Occipital lobe (tissue), 1 donor: ENCODE measurements at regions not wholly inside any gene's neighbourhood (a gene's known extent, or its start where the extent isn't known, plus 50 kb on each side); places are given as distances from the start of the nearest gene placed in this dataset.

Experiments used
- DNase-seq: peaks from one replicate; lab custom pipeline; 2025; lab: John Stamatoyannopoulos, UW

DNA sequence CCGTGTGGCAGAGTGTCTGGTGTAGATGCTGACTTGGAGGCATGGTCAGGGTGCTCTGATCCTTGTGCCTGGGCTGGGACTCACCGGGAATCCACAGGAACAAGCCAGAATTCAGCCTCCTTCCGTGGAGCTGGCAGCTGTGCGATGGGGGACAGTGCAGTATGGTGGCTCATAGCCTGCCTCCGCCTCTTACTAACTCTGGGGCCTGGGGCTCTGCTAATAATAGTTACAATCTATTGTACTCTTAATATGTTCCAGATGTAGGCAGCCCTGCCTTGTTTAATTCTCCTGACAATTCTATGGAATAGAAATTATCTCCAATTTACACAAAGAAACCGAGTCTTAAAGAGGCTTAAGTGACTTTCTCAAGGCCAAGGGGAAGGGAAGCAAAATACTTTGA, 77.6 kb downstream of the PCDH1 start:
- no peak for DNase-seq

DNA sequence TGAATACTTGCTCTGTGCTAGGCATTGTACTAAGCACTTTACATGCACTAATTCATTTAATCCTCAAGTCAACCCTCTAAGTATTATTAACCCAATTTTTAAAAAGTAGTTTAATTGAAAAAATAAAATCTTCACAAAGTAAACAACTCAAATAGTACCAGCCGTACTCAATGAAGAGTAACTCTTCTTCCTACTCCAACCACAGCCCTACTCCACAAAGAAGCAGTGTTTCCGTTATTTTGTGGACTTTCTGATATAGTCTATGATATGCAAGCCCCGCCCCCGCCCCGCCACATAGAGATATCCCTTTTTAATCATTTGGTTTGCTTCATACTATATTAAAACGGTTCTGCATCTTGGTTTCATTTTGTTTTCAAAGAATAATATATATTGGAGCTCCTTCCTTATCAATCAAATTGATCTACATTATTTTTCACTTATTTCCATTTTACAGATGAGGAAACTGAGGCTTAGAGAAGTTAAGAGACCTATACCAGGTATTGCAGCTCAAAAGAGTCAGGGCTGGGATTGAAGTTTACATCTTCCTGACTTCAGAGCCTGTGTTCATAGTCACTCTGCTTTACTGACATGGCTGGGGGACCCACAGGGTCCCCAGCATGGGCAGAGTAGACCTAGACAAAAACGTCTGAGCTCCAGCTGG, 78.6 kb downstream of the PCDH1 start:
- DNase-seq, result no peak

DNA sequence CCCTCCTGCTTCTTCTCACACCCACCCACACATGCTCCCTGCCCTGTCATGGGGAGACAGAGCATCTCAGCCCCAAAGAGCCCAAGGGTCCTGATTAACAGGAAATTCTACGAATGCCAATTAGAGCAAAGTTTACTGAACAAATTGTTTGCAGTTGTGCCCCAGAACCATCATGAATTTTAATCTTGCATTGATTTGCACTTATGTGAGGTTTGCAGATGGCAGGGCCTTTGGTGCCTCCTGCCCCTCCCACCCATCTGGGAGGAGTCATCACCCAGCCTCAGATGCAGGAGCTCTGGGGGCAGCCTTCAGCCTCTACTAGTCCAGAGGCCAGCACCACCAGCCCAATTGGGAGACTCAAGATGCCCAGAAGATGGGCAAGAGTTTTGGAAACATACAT, 80.8 kb downstream of the PCDH1 start:
- no peak for DNase-seq

DNA sequence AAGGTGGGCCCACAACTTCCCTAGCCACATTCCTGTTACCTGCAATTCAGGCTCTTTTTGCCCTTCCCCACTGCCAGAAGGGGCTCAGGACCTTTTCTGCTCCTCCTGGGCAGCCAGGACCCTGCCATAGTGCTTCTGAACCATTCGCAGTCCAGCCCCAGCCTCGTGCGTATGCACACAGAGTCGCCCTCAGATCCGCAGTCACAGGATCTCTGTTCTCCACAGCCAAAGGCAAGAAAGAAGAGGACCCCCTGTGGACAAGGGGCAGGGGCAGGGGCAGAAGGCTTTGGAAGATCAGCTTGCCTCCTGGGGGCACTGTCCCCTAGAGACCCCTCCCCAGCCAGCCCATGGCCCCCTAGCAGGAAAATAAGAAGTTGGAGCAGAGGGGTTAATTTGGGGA, 82.8 kb downstream of the PCDH1 start:
- DNase-seq, result no peak

DNA sequence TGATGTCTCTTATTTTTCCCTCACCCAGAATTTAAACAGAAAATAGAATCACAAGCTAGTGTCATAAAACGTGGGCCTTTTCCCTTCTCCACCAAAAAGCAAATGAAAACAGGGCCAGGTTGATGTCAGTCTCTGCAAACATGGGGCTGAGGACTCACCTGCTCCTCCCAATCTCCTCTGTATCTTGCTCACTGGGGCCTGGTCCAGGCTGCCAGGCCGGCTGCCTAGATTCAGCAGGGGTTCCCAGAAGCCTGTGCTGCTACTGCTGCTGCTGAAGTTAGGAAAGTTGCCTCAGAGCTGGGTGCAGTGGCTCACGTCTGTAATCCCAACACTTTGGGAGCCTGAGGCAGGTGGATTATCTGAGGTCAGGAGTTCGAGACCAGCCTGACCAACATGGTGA, 84.3 kb downstream of the PCDH1 start:
- DNase-seq, result no peak

DNA sequence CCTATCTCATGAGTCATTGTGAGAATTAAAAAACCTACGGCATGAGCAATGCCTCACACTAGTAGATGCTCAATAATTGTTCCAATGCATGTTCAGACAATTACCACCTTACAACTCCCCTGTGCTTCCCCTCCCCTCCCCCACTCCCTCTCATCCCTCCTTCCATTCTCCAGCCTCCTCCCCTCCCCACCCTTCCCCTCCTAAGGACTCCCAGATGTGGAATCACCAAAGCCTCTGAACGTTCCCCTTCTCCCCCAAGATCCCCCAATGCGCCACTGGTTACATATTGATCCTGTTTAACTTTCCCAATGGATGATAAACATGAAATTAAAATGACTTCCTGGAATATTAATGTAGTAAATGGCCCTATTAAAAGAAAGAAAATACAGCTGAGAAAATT, 84.8 kb downstream of the PCDH1 start:
- no peak for DNase-seq

DNA sequence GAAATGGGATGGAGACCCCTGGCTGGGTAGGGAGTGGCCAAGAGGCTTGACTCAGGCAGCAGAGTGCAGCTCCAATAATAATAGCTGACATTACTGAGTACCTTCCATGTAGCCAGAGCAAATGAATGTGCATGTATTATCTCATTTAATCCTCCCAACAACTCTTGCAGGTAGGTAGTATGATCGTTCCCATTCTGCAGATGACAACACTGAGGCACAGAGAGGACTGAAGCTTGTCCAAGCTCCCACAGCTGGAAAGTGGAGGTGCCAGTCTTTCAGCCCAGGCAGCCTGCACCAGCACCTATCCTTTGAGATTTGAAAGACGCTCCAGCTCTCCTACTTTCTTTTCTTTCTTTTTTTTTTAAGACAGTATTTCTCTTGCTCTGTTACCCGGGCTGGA, 87.6 kb downstream of the PCDH1 start:
- DNase-seq, result no peak

DNA sequence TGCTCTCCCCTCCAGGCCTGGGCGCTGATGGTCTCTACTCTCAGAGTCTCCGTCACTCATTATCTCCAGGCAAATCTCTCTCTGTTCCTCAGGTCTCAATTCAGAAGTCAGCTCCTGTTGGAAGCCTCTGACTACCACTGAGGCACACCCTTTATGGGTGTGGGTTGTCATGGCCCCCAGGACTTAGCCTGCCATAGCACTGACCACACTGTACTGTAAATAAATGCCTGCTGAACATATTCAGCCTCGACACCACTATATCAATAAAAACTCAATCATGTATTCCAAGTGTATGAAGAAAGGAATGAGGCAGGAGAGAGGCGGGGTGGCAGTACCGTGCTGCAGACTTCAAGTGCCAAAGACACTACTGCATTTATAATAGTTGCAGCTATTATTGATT, 88.9 kb downstream of the PCDH1 start:
- no peak for DNase-seq

DNA sequence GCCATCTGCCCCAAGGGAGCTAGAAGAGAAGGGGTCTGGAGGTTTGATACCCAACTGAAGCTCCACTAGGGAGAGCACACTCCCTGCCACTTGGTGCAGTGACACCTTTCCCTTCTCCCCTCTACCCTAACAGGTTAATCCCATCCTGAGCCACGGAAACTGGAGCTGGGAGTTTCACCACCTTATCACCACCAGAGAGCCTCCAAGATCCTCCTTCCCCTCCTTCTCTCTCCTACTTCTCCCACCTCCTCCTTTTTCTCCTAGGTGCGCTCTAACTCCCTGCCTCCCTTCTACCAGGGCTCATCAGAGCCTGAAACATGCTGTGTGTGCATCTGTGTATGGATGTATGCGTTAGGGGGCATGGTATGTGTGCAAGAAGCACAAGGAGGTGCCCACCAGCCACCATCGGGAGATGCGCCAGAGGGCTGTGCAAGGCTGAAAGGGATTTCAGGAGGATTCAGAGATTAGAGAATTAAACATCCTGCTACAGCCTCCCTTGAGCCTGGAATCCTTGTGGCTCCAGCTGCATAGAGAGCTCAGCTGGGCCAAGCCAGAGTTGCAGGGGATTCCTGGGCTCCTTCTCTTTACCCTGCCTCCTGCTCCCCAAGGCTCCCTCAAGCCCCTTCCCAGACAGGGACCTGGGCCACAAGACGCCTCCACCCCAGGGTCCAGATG, 89.8 kb downstream of the PCDH1 start:
- DNase-seq, result no peak

DNA sequence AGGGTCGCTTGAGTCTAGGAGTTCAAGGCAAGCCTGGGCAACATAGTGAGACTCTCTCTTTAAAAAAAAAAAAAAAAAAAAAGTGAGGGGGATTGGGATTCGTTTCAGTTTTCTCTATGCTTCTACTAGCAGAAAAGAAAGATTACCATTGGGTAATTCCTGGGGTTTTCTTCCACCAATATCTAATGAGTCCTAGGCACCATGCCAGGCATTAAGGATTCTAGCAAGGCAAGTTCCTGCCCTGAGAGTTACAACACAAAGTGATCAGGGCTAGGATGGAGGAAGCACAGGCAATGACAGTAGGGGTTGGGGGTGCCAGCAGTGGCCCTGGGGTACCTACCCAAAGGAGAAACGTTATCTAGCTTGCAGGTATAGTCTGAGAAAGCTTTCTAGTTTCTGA, 90.8 kb downstream of the PCDH1 start:
- no peak for DNase-seq

DNA sequence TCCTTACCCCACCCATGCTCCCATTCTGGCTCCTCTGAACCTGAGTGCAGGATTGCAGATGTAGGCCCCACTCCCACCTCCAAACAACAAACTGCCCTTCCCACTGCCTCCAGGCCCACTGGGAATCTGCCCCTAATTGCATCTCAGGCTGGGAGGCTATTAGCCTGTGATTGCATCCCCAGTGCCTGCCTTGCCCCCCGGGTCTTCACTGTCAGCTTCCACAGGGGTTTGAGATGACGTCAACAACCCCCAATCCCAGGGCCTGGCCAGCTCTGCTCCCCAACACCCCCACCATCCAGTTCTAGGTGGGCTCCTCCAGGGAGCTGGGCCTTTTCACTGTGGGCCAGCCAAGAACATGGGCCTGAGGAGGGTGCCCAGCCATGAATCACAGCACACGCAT, 91.5 kb downstream of the PCDH1 start:
- DNase-seq, result no peak

DNA sequence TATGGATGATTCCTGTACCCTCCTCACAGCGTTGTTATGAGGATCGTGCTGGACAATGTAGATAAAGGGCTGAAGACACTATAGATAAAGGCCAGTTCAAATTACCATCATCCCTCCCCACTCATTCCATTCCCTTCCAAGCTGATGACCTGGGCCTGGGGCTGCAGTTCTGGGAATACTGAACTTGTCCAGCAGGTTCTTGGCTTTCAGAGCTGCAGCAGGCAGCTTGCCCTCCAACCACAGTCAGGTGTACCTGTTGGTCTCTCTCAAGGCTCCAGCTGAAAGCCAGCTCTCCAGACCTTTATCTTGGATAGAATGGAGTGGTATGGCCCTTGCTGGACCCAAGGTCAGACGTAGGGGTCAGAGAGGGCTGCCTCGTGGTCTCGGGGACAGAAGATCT, 92.5 kb downstream of the PCDH1 start:
- DNase-seq, result no peak

DNA sequence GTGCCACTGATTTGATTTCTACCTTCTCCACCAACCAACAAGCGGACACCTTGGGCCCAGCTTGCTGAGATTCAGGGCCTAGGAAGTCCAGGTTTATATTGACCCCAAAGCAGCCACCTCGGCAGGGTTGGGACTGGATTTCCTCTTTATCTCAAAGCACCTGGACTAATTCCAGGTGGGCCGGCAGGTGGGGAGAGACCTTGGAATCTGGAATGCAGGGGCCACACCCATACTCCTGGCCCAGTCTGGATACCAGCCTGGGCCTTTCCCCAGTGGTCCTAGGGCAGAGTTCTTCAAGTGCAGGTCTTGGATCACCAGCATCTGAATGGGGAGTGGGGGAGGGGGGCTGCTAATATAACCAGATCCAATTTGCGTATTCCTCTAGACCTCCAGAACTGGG, 93.1 kb downstream of the PCDH1 start:
- no peak for DNase-seq

DNA sequence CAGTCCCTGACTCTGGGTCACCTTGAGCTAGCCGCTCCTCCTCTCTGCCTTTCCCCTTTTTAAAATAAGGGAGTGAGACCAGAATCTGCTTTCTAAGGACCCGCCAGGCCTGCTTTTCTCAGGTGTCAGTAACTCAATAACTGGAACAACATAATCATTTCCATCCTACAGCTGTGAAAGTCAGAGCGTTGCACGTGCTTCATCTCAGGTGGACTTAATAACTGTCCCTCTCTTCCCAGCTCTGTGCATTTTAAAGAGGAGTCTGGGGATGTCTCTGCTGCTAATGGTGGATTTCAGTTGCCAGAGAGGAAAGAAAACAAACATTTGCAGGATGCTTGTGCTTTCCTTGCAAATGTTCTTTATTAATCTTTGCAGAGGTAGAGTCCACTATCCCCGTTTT, 93.7 kb downstream of the PCDH1 start:
- no peak for DNase-seq

DNA sequence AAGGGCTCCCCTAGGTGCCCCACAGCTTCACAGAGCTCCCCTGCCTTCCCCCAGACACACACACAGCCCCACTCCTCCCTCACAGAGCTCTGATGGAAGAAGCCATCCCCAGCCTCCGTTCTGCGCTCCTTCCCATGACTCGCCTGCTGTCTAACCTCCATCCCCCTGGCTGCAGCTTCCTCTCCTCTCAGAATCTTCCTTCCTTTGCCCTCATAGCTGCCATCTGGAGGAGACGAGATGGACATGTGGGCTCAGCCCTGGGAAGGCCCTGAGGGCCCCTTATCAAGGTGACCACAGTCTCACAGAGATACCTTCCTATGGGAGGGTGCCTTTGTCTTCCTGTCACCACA, 94.3 kb downstream of the PCDH1 start:
- DNase-seq, result no peak

DNA sequence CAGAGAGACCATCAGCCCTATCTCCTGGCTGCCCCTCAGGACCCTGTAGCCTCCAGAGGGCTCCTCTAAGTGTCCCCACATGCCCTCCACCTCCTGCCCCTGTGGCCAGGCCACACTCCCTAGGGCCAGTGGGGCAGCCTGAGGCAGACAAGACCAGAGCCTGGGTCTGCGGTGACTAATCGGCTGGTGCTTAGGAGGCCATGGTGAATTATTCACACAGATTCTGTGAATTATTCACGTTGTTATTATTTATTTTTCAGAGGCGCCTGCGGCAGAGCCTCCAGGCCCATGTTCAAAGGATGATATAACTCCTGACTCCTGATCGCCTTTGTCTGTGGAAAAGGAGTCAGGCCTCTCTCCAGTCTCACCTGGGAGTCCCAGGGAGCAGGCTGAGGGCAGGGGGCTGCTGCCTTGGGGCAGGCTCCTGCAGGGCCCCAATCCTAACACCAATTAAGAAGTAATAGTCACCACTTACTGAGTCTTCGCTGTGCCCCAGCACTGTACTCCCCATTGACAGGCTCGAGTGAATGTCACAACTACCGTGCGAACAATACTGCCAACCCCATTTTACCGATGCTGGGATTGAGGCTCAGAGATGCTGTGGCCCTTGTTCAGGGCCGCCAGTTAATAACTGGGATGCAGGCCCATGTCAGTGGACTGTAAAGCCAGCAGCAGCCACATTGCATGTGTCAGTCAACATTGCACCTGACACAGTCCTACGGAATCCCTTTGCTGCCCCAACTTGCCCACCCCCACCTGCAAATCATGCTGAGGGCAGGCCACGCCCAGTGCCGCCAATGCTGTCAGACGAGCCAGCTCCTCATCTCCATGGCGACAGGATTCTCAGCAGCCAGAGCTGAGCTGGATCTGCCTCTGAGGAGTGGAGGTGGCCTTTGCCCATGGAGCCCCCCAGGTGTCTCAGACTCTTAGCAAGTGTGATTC, 94.9 kb downstream of the PCDH1 start:
- DNase-seq, result peak; percentile 64

DNA sequence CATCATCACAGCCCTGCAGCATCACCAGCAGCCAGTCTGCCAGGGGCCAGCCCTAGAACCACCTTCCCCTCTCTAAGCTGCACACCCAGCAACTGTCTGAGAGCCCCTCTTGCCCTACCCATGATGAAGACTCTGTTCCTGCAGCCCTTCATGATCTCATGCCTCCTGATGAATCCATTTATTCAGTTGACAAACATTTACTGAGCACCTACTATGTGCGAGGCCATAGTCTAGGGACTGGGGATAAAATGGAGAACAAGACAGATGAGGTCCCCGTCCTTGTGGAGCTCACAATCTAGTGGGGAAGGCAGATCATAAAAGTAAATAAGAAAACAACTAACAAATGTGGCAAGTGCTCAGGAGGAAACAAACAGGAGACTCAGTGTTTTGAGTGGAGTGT, 96.3 kb downstream of the PCDH1 start:
- DNase-seq, result no peak

DNA sequence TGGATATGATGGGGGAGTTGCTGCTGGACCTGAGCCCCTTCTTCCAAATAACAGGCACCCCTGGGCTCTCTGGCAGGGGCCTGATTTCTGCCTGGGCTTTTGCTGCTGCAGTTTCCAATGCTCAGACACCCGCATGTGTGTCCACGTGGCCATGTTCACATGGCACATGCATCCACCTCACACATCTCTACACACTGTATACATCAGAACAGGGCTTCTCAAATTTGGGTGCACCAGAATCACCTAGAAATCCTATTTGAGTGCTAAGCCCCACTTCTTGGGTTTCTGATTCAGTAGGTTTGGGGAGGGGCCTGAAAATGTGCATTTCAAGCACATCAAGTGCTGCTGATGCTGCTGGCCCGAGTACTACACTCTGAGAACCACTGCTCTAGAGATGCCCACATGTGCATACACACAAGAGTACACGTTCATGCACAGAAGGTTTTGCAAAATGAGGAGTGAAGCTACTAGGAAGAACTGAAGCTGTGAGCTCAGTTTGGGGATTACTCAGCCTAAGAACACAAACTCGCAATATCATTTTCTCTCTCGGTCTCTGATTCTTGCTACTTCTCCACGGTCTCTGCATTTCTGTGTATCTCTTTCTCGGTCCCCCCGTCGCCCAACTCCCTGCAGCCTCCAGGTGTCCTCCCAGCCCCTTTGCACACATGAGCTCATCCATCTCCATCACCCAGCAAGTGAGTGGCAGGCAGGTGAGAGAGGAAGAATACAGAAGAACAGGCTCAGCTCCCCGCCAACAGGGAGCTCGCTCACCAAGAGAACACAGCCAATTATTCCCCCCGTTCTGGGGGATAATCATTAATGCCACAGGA, 97.0 kb downstream of the PCDH1 start:
- DNase-seq, result no peak

DNA sequence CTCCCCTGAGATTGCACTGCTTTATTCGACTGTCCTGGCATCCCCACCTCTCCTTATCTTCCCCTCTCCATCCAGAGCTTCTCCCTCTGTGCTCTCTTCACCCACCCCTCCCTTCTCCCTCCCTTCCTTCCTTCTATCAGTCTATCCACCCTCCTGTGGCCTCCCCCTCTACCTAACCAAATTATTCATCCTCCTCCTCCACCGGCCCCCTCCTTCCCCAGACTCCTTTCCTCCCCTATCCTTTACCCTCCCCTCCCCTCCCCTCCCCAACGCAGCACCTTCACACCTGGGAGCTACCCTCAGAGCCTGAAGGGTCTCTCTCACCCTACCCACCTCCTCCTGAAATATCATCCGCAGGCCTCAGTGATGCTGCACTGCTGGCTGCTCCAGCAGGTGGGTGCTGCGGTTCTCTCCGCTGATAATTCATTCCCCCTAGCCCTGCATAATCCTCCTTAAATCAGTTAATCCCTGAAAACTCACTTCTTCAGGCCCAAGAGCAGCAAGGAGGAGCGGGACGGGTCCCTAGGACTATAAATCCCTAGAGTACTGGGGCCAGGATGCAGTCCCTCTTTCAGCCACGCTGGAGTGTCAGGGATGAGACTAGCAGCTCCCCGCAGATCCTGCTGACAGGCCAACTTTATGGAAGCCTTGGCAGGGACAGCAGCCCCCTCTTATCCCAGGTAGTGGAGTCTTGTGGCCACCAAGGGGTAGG, 97.8 kb downstream of the PCDH1 start:
- DNase-seq, result no peak

DNA sequence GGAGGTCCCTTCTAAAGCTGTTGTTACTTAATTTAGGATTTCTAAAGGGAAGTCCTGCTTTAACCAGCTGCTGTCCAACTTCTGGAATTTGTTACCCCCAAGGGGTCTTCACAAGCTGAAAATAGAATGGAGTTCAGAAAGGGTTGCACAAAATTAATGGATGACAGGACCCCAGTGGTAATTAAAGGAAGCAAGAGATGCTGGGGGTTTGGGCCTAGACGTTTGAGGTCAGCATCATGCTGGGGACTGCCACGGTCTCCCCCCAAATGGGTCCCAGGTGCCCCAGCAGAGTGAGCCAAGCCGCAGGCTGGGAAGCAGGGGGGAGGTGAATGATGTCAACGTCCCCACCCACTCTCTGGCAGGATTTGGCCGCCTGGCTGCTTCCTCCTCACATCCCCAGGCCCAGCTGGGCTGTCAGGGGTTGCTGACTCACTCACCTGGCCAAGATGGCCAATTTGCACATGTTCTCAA, 97.5 kb upstream of the ARAP3 start:
- DNase-seq, result no peak

DNA sequence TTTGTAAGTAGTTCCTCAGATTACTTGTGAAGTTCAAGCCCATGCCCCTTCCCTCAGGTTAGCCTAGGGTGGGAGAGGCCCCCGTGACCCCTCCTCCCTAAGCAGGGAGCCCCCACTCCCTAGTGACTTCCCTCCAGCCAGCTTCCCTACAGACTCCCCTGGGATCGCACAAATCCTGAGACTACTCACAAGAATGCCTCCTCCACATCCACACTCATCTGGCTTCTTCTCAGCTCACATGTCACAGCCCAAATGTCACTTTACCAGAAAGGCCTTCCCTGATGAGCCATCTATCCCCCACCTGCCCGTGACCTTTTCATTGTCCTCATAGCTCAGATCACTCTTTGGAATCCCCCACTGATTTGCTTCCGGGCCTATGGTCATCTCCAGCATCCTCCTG, 96.7 kb upstream of the ARAP3 start:
- DNase-seq, result no peak
